G401 (cell line): ENCODE measurements at regions not wholly inside any gene's neighbourhood (a gene's known extent, or its start where the extent isn't known, plus 50 kb on each side); places are given as distances from the start of the nearest gene placed in this dataset.
"Not testable (repeated sequence)": the region's sequence is repeated elsewhere in the genome, so short reads cannot be mapped to it uniquely, and the experiment has no call there.

Experiments used
- DNase-seq: peaks from one replicate; pipeline ENCODE4 v3.0.0-alpha.2; 2015; ENCODE audit warnings: low spot score
- in situ Hi-C: cut with HindIII; loops from 2 replicates; pipeline ENCODE4 v1.10.0; 2016; ENCODE audit warnings: low sequenced_read_pairs, mixed read lengths

DNA sequence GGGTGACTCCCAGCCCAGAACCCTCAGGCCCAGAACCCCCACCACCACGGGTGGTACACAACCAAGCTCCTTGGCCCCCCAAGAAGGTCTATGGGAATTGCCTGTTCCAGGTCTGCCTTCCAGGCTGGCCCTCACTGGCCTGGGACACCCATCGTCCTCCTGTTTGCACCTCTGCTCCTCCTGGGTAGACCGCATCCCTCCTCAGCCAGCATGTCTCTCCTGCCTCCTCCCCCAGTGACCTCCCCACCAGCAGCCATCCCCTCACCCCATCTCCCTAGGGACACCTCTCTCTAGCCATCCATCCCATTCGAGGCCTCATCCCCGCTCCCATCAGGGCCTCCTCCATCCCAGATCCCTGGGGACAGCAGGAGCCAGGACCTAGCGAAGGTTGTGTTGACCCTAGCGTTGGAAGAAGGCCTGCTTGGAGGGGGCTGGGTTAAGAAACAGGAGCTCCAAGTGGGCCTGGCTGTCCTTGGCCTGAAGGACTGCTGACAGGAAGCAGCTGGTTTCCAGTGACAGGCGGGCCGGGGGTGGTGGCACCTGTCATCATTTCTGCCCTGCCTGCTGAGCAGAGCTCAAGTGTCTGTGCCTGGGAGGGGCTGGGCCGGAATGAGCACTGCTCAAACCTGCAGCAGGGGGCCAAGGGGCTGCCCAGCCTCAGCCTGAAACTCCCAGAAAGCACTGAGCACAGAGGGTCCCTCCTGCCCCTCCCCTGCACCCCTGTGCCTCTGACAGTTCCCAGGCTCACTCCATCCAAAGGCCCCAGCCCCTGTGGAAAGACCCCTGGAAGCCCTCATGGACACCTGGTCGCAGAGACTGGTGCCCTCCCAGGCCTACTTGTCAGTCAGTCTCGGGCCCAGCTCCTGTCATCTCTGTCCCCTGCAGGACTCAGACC lies 96.0 kb upstream of the OTOS start:
- no peak for DNase-seq
- in situ Hi-C loops, result no loop called here

DNA sequence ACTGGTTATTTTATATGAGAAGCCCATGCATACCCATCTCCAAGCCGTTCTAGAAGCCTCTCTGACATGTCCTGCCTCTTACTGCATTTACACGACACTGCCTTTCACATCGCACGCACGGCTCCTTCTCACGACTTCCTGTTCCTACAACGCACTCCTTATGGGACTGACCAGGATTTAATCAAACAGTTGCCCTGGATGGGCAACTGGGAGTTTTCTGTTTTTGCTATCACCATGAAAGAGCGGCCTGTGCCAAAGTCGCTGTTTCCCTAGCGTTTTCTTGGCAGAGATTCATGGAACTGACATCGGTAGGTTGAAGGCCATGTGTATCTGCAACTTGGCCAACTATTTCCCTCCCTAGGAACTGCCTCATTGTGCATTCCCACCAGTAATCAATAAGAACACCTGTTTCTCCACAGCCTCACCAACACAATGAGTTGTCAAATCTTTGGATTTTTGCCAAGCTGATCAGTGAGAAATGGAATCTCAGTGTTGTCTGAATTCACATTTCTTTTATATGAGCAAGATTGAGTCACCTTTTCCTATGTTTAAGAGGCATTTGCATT lies 97.2 kb upstream of the OTOS start:
- in situ Hi-C loops, result no loop called here
- DNase-seq, result peak; percentile 82

DNA sequence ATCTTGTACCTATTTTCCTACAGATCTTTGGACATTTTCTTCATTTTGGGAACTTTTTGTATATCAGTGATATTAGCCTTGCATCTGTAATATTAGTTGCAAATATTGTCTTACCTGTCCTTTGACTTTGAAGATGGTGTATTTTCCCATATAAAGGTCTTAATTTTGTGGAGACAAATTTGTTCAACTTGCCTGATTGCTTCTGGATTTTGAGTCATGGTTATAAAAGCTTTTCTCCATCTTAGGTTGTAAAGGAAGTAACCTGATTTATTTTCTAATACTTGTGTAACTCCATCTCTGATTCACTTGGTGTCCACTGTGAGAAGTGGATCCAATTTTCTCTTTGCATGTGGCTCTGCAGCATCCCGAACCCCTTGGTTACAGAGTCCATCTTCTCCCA lies 97.7 kb upstream of the OTOS start:
- in situ Hi-C loops, result no loop called here
- DNase-seq, result no peak

DNA sequence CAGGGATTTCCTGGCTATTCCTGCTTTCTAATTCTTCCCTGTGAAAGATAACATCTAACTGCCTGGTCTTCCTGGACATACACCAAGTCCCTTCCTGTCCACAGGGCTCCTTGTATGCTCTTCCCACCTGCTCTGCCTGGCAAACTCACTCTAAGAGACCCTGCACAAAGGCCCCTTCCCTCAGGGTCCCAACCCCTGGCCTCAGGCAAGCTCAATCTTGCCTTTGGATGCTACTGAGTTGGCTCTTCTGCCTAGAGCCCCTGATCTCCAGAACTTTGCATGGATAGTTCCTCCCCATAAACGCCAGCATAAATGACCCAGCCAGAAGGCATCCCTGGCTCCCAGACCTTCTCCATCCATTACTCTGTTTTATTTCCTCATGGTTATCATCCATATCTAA lies 98.3 kb upstream of the OTOS start:
- in situ Hi-C loops, result no loop called here
- no peak for DNase-seq

DNA sequence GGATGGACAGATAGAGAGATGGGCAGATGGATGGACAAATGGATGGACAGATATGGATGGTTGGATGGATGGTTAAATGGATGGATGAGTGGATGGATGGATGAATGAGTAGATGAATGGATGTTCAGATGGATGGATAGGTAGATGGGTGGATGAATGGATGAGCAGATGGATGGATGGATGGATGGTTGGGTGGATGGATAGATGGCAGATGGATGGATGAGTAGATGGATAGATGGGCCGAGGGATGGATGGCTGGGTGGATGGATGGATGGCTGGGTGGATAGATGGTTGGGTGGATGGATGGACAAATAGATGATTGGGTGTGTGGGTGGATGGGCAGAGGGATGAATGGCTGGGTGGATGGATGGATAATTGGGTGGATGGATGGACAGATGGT lies 98.9 kb upstream of the OTOS start:
- in situ Hi-C loops, result no loop called here

DNA sequence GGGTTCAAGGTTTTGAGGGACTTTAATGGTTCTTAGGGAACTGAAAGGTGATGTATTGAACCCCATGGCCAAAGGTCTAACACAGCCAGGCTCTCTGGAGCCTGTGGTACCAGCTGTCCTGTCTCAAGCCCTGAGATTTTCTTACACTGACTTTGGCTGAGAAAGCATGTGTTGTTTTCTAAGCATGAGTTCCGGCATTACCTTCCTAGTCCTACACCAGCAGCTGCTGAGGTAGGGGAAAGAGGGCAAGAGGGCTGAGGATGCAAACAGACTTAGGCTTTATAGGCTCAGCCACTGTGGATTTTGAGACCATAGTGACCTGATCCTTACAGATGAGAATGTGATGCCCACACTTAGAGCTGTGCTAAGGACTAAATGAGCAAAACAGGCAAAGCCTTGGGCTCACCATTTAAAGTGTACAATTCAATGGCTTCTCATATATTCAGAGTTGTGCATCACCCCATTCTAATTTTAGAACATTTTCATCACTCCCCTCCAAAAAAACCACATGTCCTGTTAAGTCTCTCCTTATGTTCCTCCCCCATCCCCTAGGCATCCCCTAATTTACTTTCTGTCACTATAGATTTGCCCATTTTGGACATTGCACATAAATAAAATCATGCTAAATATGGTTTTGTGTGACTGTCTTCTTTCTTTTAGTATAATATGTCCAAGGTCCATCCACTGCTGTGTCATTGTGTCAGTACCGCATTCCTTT lies 99.7 kb upstream of the OTOS start:
- in situ Hi-C loops, result no loop called here
- DNase-seq, result no peak

More for the DNA sequence above, 98.9 kb upstream of the OTOS start:
- DNase-seq, result no peak

DNA sequence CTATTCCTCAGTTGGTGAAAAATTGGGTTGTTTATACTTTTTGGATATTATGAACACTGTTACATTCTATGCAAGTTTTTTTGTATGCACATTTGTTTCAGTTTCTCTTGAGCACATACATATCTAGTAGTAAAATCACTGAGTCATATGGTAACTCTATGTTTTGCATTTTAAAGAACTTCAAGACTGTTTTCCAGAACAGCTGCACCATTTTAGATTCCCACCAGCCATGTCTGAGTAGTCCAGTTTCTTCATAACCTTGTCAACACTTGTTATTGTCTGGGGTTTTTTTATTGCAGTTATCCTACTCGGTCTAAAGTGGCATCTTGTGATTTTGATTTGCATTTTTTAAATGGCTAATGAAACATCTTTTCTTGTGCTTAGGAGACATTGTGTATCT lies 100.3 kb upstream of the OTOS start:
- in situ Hi-C loops, result no loop called here
- no peak for DNase-seq

DNA sequence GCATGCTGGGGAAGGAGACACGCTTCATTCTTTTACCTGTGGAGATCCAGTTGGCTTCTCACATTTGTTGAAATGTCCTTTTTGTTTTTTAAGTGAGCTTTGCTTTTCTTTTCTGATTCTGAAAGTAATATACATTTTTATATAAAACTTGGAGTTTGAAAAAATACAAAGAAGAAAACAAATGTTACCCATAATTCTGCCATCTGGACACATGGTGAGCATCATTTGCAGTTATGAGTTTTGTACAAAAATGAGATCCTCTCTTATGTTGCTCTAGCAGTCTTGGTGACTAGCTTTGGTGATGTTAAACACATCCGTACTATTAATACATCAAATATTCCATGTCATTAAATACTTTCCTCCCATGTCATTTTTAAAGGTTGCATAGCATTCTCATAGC lies 101.1 kb upstream of the OTOS start:
- in situ Hi-C loops, result no loop called here

DNA sequence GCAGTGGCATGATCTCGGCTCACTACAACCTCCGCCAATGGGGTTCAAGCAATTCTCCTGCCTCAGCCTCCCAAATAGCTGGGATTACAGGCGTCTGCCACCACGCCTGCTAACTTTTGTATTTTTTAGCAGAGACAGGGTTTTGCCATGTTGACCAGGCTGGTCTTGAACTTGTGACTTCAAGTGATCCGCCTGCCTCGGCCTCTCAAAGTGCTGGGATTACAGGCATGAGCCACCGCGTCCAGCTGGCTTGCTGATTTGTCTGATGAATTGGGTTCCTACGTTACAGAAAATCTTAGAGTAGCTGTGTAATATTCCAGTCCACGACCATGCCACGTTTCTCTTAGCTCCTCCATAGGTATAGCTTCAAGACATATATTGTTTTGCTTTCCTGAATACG lies 102.6 kb upstream of the OTOS start:
- DNase-seq, in situ Hi-C loops: not testable (repeated sequence)

More for the DNA sequence above, 101.1 kb upstream of the OTOS start:
- DNase-seq, result no peak

DNA sequence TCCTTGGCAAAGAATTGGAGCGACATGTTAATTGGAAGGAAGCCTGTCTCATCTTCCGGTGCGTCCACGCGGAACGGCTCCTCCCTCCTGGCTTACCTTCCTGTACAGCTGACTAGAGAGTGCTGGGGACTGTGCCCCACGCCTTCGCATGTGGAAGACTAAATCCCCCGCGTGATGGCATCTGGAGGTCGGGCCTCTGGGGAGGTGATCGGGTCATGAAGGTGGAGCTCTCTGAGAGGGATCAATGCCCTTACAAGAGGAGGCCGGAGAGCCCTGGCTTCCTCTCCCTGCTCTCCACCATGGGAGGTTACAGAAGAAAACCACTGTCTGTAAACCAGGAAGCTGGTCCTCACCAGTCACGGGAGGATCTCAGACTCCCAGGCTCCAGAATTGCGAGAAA lies 104.1 kb upstream of the OTOS start:
- DNase-seq, result no peak
- in situ Hi-C loops, result no loop called here

DNA sequence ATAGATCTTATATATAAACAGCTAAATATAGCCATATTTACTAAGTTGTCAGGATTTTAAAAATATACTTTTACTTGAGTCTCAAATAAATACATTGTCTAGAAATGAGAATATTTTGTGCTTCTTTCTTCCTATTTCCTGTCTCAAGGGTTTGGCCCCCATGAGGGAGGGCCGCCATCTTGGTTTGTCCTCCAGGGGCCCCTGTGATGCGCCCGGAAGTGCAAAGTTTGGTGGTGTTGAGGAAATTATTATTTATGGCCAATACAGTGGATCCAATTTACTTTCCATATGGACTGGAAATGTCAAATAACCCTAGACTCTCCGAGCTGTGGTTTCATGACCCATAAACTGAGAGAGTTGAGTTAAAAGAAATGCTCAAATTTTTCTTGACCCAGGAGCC lies 104.7 kb upstream of the OTOS start:
- no peak for DNase-seq
- in situ Hi-C loops, result no loop called here

DNA sequence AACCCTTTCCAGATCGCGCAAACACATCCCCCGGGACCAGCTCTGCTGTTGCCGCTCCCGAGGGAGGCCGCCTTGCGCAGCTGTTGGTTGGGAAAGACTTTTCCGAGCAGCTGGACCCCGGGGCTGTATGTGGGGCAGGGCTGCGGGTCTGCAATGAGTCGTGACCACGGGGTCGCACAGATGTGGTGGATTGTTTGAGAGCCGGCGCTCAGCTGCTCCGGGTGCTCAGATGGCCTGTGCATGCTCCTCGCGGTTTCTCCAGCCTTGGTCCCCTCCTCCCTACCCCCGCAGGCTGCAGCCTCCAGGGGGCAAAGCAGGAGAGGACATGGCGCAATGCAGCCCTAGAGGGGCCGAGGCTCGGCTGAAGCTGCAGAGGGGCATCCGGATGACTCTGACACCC lies 105.2 kb upstream of the OTOS start:
- in situ Hi-C loops, result no loop called here
- no peak for DNase-seq

DNA sequence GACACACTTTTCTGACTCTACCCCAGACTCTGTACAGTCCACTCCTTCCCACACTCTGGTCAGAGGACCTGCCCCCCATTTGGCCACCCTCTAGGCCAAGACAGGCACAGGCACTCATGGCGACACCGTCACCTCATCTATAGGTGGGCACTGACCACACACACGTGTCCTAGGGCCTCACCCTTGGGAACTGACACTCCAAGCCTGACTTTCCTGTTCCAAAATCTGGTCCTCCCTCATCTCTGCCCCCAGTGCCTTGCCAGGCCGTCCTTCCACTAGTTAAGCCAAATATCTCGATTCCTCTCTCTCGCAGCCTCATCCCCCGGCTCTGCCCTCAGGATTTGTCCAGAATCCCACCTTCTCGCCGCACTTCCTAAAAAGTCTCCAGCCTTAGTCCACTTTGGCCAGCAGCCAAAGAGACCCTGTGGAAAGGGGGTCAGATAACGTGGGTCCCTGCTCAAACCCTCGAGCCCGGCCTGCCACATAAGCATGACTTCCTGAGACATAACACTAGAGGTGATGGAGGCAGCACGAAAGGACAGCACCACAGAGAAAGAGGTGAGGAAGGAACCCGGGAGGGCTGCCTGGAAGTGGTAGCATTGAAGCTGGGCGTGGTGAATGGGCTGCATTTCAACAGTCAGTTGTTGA lies 105.8 kb upstream of the OTOS start:
- DNase-seq, result no peak
- in situ Hi-C loops, result no loop called here

DNA sequence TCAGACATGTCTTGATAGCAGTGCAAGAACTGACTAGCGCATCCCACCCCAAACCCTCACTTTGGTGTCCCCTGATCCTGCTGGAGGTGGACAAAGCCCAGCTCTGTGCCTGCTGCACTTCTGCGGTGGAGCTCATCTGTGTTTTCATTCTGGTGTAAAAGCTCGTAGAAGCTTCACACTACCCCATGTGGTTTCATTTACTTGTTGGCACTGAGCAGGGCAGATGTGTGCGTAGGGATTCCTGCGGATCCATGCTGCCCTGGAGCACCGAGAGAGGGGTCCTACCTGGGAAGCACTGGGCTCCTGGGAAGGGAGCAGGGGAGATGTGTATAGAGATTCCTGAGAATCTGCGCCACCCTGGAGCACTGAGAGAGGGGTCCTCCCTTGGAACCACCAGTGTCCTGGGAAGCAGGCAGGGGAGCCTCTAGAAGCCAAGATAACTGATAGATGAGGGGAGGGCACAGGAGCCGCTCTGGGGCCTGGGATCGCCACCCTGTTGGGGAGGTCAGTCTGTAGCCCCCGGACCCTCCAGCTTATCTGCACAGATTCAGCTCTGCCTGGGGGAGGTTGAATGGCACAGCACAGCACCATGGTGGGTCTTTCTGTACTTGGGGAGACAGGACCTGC lies 106.9 kb upstream of the OTOS start:
- in situ Hi-C loops, result no loop called here
- no peak for DNase-seq

DNA sequence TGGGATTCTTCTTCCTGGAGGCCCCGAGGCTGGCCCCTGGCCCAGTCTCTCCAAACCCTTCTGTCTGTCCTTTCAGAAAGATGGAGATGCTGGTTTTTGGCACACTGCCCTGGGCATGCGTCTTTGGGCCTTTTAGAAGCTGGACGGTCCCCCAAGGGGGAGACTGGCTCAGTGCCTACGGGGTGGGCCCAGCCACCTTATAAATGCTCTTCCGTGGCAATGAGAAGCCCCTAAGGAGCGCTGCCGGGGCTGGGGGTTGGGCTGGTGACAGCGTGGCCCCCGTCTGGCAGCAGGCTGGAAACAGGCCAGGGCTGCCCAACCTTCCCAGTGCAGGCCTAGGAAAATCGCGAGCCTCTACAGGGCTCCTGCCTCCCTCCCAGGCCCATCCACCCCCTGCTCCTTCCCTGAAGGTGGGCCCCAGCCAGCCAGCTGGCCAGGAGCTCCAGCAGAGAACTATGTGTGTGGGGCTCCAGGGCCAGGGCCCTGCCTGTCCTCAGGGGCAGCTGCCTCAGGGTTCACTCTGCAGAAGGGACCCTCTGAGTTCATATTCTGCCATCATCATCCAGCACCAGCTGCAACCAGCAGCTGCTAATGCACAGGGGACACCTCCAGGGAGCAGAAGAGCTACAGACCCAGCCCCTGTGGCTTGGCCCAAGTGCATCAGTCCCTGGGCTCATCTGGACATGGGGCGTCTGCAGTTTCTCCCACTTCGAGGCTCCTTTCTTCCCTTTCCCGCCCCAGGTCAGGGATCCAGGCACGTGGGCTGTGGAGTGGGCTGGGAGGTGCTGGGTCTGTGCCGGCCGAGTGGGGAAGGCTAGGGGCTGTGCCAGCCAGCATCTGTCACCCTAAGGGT lies 107.6 kb upstream of the OTOS start:
- in situ Hi-C loops, result no loop called here
- DNase-seq, result no peak

DNA sequence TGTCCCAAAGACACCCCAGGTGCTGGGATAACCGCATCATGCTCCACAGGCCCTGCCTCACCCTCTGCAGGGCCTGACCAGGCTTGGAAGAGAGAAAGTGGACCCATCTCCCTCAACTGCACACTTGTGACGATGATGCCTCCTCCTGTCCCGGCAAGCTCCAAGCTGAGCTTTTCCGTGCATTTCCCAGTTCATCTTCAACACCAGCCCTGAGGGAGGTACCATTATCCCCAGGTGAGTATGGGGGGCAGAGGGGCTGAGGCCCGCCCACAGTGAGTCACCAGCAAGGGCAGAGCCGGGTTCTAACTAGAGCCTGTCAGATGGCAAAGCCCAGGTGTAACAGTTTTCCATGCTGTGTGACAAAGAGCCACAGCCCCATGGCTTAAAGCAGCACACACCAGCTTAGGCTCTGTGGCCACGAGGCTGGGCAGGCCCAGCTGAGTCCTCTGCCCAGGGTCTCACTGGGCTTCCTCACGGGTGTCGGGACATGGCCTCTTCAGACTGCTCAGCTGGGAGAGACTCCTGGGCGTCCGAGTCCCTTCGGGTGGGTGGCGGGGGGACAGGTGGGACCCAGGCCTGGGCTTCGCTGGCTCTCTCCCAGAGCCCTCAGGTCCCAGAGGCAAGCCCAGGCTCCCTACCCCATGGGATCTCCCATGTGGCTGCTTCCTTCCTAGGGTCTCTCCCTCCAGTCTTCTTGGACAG lies 108.4 kb upstream of the OTOS start:
- in situ Hi-C loops, result no loop called here
- no peak for DNase-seq

DNA sequence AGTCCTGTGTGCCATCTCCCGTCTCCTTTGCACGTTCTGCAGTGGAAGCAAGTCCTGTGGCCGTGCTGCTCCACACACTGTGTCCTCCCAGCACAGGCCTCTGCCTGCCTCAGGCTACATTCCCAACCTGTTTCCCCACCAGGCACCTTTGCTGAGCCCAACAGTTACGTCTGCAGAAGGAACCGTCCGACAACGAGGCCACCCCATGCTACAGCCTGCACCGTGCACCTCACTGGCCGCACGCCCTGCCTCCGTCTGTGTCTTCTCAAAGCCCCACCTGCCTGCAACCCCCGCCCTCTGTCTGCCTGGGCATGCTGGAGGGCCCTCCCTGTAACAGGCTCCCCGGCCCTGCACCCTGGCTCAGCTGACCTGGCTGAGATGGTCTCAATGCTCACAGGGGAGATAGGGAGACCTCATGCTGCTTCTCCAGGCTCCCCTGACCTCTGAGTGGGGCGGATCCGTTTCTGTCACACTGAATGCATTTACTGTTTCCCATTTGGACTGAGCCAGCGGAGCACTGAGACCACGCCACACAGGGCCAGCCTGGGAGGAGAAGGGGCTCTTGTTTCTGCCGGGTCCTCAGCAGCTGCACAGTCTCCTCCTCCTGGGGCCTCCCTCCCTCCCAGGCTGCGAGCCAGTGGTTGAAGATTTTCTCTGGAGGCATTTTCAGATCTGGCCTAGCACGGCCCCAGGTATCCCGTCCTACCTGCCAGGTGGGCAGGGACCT lies 109.1 kb upstream of the OTOS start:
- in situ Hi-C loops, result no loop called here
- DNase-seq, result no peak
